ENCODE measurements at regions not wholly inside any gene's neighbourhood (a gene's known extent, or its start where the extent isn't known, plus 50 kb on each side); places are given as distances from the start of the nearest gene placed in this dataset.

DNA sequence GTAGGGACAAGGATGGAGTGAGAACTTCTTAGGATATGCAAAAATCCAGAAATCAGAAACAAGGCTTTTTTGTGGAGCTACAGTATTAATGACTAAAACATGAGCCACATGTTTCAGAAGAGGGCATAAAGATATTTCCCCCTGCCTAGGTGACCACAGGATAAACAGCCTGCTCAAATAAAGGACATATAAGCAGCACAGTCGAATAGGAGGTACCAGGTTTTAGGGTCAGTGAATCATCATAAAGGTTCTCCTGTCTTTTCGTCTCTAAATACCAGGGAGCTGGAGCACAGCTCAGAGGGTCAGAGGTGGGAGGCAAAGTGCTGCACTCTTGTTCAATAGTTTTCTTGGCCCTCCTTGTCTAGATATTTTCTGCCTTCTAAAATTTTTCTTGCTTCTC, 211.9 kb upstream of the HS3ST1 start:
- no peaks in the 10 kb centered on the region for H3K4me1 Mint-ChIP-seq (ENCODE audit: unreplicated experiment)
- no peak overlapping the region for H3K4me3 Mint-ChIP-seq
- H3K27ac Mint-ChIP-seq: no peak overlapping the region
- no peaks in the 10 kb centered on the region for H3K36me3 Mint-ChIP-seq
- TF ChIP-seq, protein P1, sequence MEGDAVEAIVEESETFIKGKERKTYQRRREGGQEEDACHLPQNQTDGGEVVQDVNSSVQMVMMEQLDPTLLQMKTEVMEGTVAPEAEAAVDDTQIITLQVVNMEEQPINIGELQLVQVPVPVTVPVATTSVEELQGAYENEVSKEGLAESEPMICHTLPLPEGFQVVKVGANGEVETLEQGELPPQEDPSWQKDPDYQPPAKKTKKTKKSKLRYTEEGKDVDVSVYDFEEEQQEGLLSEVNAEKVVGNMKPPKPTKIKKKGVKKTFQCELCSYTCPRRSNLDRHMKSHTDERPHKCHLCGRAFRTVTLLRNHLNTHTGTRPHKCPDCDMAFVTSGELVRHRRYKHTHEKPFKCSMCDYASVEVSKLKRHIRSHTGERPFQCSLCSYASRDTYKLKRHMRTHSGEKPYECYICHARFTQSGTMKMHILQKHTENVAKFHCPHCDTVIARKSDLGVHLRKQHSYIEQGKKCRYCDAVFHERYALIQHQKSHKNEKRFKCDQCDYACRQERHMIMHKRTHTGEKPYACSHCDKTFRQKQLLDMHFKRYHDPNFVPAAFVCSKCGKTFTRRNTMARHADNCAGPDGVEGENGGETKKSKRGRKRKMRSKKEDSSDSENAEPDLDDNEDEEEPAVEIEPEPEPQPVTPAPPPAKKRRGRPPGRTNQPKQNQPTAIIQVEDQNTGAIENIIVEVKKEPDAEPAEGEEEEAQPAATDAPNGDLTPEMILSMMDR (conservative IDR thresholded peaks at IDR 0.05): no peak
- peaks cover 21% of the 10 kb centered on the region for H3K9me3 Mint-ChIP-seq
- DNase-seq (ENCODE audit: extremely low spot score, unreplicated experiment): no peak
- no peaks in the 10 kb centered on the region for H3K27me3 Mint-ChIP-seq

DNA sequence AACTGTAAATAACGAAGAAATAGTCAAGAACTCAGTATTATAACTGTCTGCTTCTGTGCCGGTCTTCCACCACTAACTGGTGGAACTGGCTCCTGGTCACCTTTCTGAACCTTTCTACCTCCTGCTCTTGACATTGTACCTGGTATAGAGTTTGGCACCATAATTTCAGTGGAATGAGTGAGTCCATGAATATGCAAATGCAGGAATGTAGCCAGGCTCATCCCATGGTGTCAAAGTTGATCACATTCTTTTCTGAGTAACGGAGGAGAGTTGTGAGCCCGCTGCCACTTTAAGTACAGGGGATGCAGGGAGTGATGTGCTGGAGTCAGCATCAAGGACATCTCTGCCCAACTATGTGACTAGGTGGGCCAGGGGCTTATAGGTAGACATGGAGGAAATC, 207.9 kb upstream of the HS3ST1 start:
- Mint-ChIP-seq H3K27me3 (no peaks in the 10 kb centered on the region), H3K36me3 (no peaks in the 10 kb centered on the region), H3K9me3 (peaks cover 10% of the 10 kb centered on the region), H3K4me3 (no peak overlapping the region), H3K4me1 (ENCODE audit: unreplicated experiment) (no peaks in the 10 kb centered on the region), H3K27ac (no peak overlapping the region)
- DNase-seq (ENCODE audit: extremely low spot score, unreplicated experiment): no peak
- TF ChIP-seq, protein P1 (conservative IDR thresholded peaks at IDR 0.05): no peak

DNA sequence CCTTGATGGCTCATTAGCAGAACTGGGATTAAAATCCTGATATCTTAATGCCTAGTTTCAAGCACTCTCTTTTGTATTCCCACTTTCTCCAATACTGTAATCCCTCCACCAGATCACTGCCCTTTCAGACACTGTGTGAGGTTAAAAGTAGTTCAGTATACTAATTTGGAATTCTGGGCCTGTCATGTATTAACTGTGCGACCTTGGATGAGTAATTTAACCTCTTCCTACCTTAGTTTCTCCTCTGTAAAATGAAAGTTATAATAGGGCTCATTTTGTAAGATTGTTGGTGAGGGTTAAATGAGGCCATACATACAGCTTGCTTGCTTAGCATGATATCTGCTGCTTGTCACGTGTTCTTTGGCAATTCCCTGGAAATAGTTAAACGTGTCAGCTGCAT, 207.3 kb upstream of the HS3ST1 start:
- no peaks in the 10 kb centered on the region for H3K4me1 Mint-ChIP-seq (ENCODE audit: unreplicated experiment)
- no peaks in the 10 kb centered on the region for H3K27me3 Mint-ChIP-seq
- DNase-seq (ENCODE audit: extremely low spot score, unreplicated experiment): no peak
- peaks cover 10% of the 10 kb centered on the region for H3K9me3 Mint-ChIP-seq
- H3K36me3 Mint-ChIP-seq: no peaks in the 10 kb centered on the region
- no peak overlapping the region for H3K27ac Mint-ChIP-seq
- no peak overlapping the region for H3K4me3 Mint-ChIP-seq
- TF ChIP-seq, protein P1 (conservative IDR thresholded peaks at IDR 0.05): no peak

DNA sequence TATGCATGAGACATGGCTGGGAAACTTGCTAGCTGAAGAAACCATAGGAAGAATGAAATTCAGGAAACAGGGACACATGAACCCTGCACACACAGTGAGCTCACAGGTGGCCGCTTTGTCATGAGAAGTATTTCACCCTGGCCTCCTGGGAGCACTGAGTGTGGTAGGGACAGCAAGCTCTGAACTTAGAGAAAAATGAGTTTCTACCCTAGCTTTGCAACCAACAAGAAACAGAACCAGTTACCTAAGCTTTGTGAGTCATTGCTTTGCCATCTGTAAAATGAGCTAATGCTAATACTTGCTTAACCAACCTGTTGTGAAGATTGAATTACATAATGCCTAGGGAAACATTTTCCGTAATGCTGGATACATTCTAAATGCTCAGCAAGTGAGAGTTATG, 206.6 kb upstream of the HS3ST1 start:
- TF ChIP-seq, protein P1 (conservative IDR thresholded peaks at IDR 0.05): no peak
- Mint-ChIP-seq H3K27me3 (no peaks in the 10 kb centered on the region), H3K4me1 (ENCODE audit: unreplicated experiment) (no peaks in the 10 kb centered on the region), H3K27ac (peak overlapping the region; percentile 44), H3K4me3 (no peak overlapping the region), H3K9me3 (peaks cover 12% of the 10 kb centered on the region), H3K36me3 (no peaks in the 10 kb centered on the region)
- DNase-seq (ENCODE audit: extremely low spot score, unreplicated experiment): no peak

DNA sequence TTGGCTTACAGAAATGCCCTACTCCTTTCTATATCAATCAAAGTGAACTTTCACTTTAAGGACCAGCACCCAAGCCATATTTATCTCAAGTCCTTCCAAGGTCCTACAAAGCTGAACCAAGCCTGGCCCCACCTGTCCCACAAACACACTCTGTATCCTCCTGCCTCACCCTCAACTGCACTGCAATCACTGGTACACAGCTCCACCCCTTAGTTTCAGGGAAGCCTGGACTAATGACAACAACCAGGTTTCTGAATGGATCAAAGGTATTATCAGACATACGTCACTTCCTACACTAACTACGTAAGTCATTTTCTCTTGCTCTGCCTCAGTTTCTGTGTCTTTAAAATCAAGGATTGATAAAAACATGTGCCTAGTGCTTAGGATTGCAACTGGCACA, 205.6 kb upstream of the HS3ST1 start:
- Mint-ChIP-seq H3K27me3 (no peaks in the 10 kb centered on the region), H3K9me3 (peaks cover 13% of the 10 kb centered on the region), H3K27ac (peak overlapping the region; percentile 44), H3K4me1 (ENCODE audit: unreplicated experiment) (no peaks in the 10 kb centered on the region), H3K36me3 (no peaks in the 10 kb centered on the region), H3K4me3 (no peak overlapping the region)
- no peak for DNase-seq (ENCODE audit: extremely low spot score, unreplicated experiment)
- TF ChIP-seq, protein P1 (conservative IDR thresholded peaks at IDR 0.05): no peak

DNA sequence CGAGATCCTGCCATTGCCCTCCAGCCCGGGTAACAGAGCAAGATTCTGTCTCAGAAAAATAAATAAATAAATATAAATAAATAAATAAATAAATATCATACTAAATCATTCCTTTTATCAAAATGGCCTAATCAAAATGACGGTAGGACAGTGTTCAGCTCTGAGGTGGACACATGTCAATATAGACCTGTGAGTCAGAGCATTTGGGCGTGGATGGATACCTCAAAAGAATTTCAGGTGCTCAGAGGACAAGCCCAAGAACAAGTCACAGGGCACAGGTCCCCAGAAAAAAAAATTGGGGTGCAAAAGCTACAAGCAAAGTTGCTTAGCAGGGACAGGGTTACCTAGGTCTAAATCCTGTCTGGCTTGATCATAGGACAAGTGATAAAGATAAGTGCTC, 204.7 kb upstream of the HS3ST1 start:
- no peak for DNase-seq (ENCODE audit: extremely low spot score, unreplicated experiment)
- H3K27ac Mint-ChIP-seq: no peak overlapping the region
- TF ChIP-seq, protein P1 (conservative IDR thresholded peaks at IDR 0.05): no peak
- H3K36me3 Mint-ChIP-seq: no peaks in the 10 kb centered on the region
- H3K27me3 Mint-ChIP-seq: no peaks in the 10 kb centered on the region
- no peaks in the 10 kb centered on the region for H3K4me1 Mint-ChIP-seq (ENCODE audit: unreplicated experiment)
- no peak overlapping the region for H3K4me3 Mint-ChIP-seq
- peaks cover 5% of the 10 kb centered on the region for H3K9me3 Mint-ChIP-seq

Data from type B pancreatic cell (in vitro differentiated cells).